CD4-positive, alpha-beta T cell treated with Interleukin-21 for 1 hour (primary cell): ENCODE measurements at regions not wholly inside any gene's neighbourhood (a gene's known extent, or its start where the extent isn't known, plus 50 kb on each side); places are given as distances from the start of the nearest gene placed in this dataset.
"Not testable (repeated sequence)": the region's sequence is repeated elsewhere in the genome, so short reads cannot be mapped to it uniquely, and the experiment has no call there.

Experiments used
- DNase-seq: peaks from one replicate; pipeline ENCODE4 v3.0.0-alpha.2; 2020

- no peak for DNase-seq
Measured at GRCh38 chr3:156050918-156051317, 69.5 kb upstream of the KCNAB1 start.

- DNase-seq: no peak
Measured at GRCh38 chr3:156051651-156052050, 68.7 kb upstream of the KCNAB1 start.

GRCh38 chr3:156052115-156052514 is 68.3 kb upstream of the KCNAB1 start:
- DNase-seq: no peak

- DNase-seq: no peak
Measured at GRCh38 chr3:156059950-156060501, 60.4 kb upstream of the KCNAB1 start.

- DNase-seq: not testable (repeated sequence)
Measured at GRCh38 chr3:156068151-156068550, 52.2 kb upstream of the KCNAB1 start.

GRCh38 chr3:156070028-156070427 is 50.4 kb upstream of the KCNAB1 start:
- no peak for DNase-seq
